ENCODE measurements at regions not wholly inside any gene's neighbourhood (a gene's known extent, or its start where the extent isn't known, plus 50 kb on each side); places are given as distances from the start of the nearest gene placed in this dataset.

- Mint-ChIP-seq H3K4me3 (no peak overlapping the region), H3K9me3 (peaks cover 0 to 3% (median 0%) of the 10 kb centered on the region in 6 donors), H3K4me1 (no peaks in the 10 kb centered on the region), H3K27ac (no peak overlapping the region), H3K27me3 (ENCODE audit: low read depth in 3 of 3) (no peaks in the 10 kb centered on the region), H3K36me3 (no peaks in the 10 kb centered on the region)
- no peak for DNase-seq
Measured at GRCh38 chr6:81859884-81860283, 107.4 kb upstream of the TENT5A start.

GRCh38 chr6:81857812-81858211 lies 105.3 kb upstream of the TENT5A start:
- Mint-ChIP-seq H3K27me3 (ENCODE audit: low read depth in 3 of 3) (no peaks in the 10 kb centered on the region), H3K36me3 (no peaks in the 10 kb centered on the region), H3K27ac (no peak overlapping the region), H3K4me1 (no peaks in the 10 kb centered on the region), H3K4me3 (no peak overlapping the region), H3K9me3 (peaks cover 0 to 3% (median 0%) of the 10 kb centered on the region in 6 donors)
- no peak for DNase-seq

GRCh38 chr6:81856872-81857271 lies 104.4 kb upstream of the TENT5A start:
- no peaks in the 10 kb centered on the region for H3K36me3 Mint-ChIP-seq

GRCh38 chr6:81854474-81854873 lies 102.0 kb upstream of the TENT5A start:
- Mint-ChIP-seq H3K9me3 (peaks cover 0 to 3% (median under 1%) of the 10 kb centered on the region in 6 donors), H3K4me1 (no peaks in the 10 kb centered on the region), H3K27ac (no peak overlapping the region), H3K36me3 (no peaks in the 10 kb centered on the region), H3K27me3 (ENCODE audit: low read depth in 3 of 3) (peaks cover 0 to 2% (median 0%) of the 10 kb centered on the region in 3 donors), H3K4me3 (no peak overlapping the region)
- DNase-seq = no peak

More at GRCh38 chr6:81856872-81857271, 104.4 kb upstream of the TENT5A start:
- DNase-seq = no peak
- Mint-ChIP-seq H3K9me3 (peaks cover 0 to 3% (median 0%) of the 10 kb centered on the region in 6 donors), H3K27me3 (ENCODE audit: low read depth in 3 of 3) (peaks cover 0 to 2% (median 0%) of the 10 kb centered on the region in 3 donors), H3K4me3 (no peak overlapping the region), H3K4me1 (no peaks in the 10 kb centered on the region), H3K27ac (no peak overlapping the region)

GRCh38 chr6:81853975-81854374 lies 101.5 kb upstream of the TENT5A start:
- no peak overlapping the region for H3K27ac Mint-ChIP-seq
- no peaks in the 10 kb centered on the region for H3K4me1 Mint-ChIP-seq
- H3K9me3 Mint-ChIP-seq = peaks cover 0 to 5% (median under 1%) of the 10 kb centered on the region in 6 donors
- no peak for DNase-seq
- peaks cover 0 to 2% (median 0%) of the 10 kb centered on the region in 3 donors for H3K27me3 Mint-ChIP-seq (ENCODE audit: low read depth in 3 of 3)
- H3K4me3 Mint-ChIP-seq = no peak overlapping the region
- H3K36me3 Mint-ChIP-seq = no peaks in the 10 kb centered on the region

- H3K27ac Mint-ChIP-seq = no peak overlapping the region
- no peaks in the 10 kb centered on the region for H3K36me3 Mint-ChIP-seq
- H3K27me3 Mint-ChIP-seq (ENCODE audit: low read depth in 3 of 3) = peaks cover 0 to 2% (median 1%) of the 10 kb centered on the region in 3 donors
- no peak for DNase-seq
- peaks cover 0 to 7% (median under 1%) of the 10 kb centered on the region in 6 donors for H3K9me3 Mint-ChIP-seq
- H3K4me3 Mint-ChIP-seq = no peak overlapping the region
- no peaks in the 10 kb centered on the region for H3K4me1 Mint-ChIP-seq
Measured at GRCh38 chr6:81849248-81849647, 96.8 kb upstream of the TENT5A start.

- H3K36me3 Mint-ChIP-seq = no peaks in the 10 kb centered on the region
- peaks cover 0 to 2% (median 1%) of the 10 kb centered on the region in 3 donors for H3K27me3 Mint-ChIP-seq (ENCODE audit: low read depth in 3 of 3)
- no peaks in the 10 kb centered on the region for H3K4me1 Mint-ChIP-seq
- peaks cover 0 to 7% (median under 1%) of the 10 kb centered on the region in 6 donors for H3K9me3 Mint-ChIP-seq
- DNase-seq = no peak
- no peak overlapping the region for H3K4me3 Mint-ChIP-seq
- H3K27ac Mint-ChIP-seq = no peak overlapping the region
Measured at GRCh38 chr6:81847866-81848265, 95.4 kb upstream of the TENT5A start.

GRCh38 chr6:81844686-81845085 lies 92.2 kb upstream of the TENT5A start:
- peaks cover 0 to 1% (median 0%) of the 10 kb centered on the region in 3 donors for H3K27me3 Mint-ChIP-seq (ENCODE audit: low read depth in 3 of 3)
- no peak overlapping the region for H3K4me3 Mint-ChIP-seq
- H3K27ac Mint-ChIP-seq = no peak overlapping the region
- H3K9me3 Mint-ChIP-seq = peaks cover 0 to 7% (median 0%) of the 10 kb centered on the region in 6 donors
- no peak for DNase-seq
- H3K4me1 Mint-ChIP-seq = no peaks in the 10 kb centered on the region
- H3K36me3 Mint-ChIP-seq = no peaks in the 10 kb centered on the region

- DNase-seq = no peak
- Mint-ChIP-seq H3K27ac (peak overlapping the region in 1 of 6 donors; percentile 32), H3K4me3 (no peak overlapping the region), H3K27me3 (ENCODE audit: low read depth in 3 of 3) (peaks cover 0 to 1% (median 1%) of the 10 kb centered on the region in 3 donors), H3K9me3 (peaks cover 0 to 6% (median 0%) of the 10 kb centered on the region in 6 donors), H3K4me1 (no peaks in the 10 kb centered on the region), H3K36me3 (no peaks in the 10 kb centered on the region)
Measured at GRCh38 chr6:81843302-81843701, 90.8 kb upstream of the TENT5A start.

- no peaks in the 10 kb centered on the region for H3K4me1 Mint-ChIP-seq
- H3K27ac Mint-ChIP-seq = no peak overlapping the region
- H3K4me3 Mint-ChIP-seq = no peak overlapping the region
- peaks cover 0 to 3% (median 0%) of the 10 kb centered on the region in 3 donors for H3K27me3 Mint-ChIP-seq (ENCODE audit: low read depth in 3 of 3)
- H3K36me3 Mint-ChIP-seq = no peaks in the 10 kb centered on the region
- DNase-seq = no peak
- H3K9me3 Mint-ChIP-seq = peaks cover 0 to 2% (median 0%) of the 10 kb centered on the region in 6 donors
Measured at GRCh38 chr6:81842254-81842653, 89.8 kb upstream of the TENT5A start.

GRCh38 chr6:81838724-81839426 lies 86.4 kb upstream of the TENT5A start:
- H3K27me3 Mint-ChIP-seq (ENCODE audit: low read depth in 3 of 3) = peaks cover 0 to 6% (median 0%) of the 10 kb centered on the region in 3 donors
- no peak overlapping the region for H3K27ac Mint-ChIP-seq
- DNase-seq = no peak
- H3K4me1 Mint-ChIP-seq = no peaks in the 10 kb centered on the region
- H3K36me3 Mint-ChIP-seq = no peaks in the 10 kb centered on the region
- no peak overlapping the region for H3K4me3 Mint-ChIP-seq
- peaks cover 0 to 6% (median 0%) of the 10 kb centered on the region in 6 donors for H3K9me3 Mint-ChIP-seq

GRCh38 chr6:81838031-81838430 lies 85.5 kb upstream of the TENT5A start:
- Mint-ChIP-seq H3K4me3 (no peak overlapping the region), H3K27ac (no peak overlapping the region), H3K9me3 (peaks cover 0 to 6% (median 0%) of the 10 kb centered on the region in 6 donors), H3K27me3 (ENCODE audit: low read depth in 3 of 3) (peaks cover 0 to 6% (median 0%) of the 10 kb centered on the region in 3 donors), H3K4me1 (no peaks in the 10 kb centered on the region), H3K36me3 (no peaks in the 10 kb centered on the region)
- no peak for DNase-seq

- H3K4me3 Mint-ChIP-seq = no peak overlapping the region
- H3K9me3 Mint-ChIP-seq = peaks cover 0 to 6% (median 0%) of the 10 kb centered on the region in 6 donors
- no peaks in the 10 kb centered on the region for H3K4me1 Mint-ChIP-seq
Measured at GRCh38 chr6:81834141-81834681, 81.7 kb upstream of the TENT5A start.

GRCh38 chr6:81832304-81832703 lies 79.8 kb upstream of the TENT5A start:
- no peak for DNase-seq
- peaks cover 0 to 4% (median 0%) of the 10 kb centered on the region in 3 donors for H3K27me3 Mint-ChIP-seq (ENCODE audit: low read depth in 3 of 3)
- H3K4me3 Mint-ChIP-seq = no peak overlapping the region
- no peaks in the 10 kb centered on the region for H3K36me3 Mint-ChIP-seq
- no peaks in the 10 kb centered on the region for H3K4me1 Mint-ChIP-seq
- no peak overlapping the region for H3K27ac Mint-ChIP-seq
- peaks cover 0 to 6% (median 0%) of the 10 kb centered on the region in 6 donors for H3K9me3 Mint-ChIP-seq

More at GRCh38 chr6:81834141-81834681, 81.7 kb upstream of the TENT5A start:
- DNase-seq = no peak
- Mint-ChIP-seq H3K36me3 (no peaks in the 10 kb centered on the region), H3K27me3 (ENCODE audit: low read depth in 3 of 3) (peaks cover 0 to 6% (median 0%) of the 10 kb centered on the region in 3 donors), H3K27ac (no peak overlapping the region)

All from immature natural killer cell (primary cell).